PC-9 (cell line): ENCODE measurements at regions not wholly inside any gene's neighbourhood (a gene's known extent, or its start where the extent isn't known, plus 50 kb on each side); places are given as distances from the start of the nearest gene placed in this dataset.
"Not testable (repeated sequence)": the region's sequence is repeated elsewhere in the genome, so short reads cannot be mapped to it uniquely, and the experiment has no call there.

Experiments used
- BruUV-seq: library from RNA; stranded (reverse); fragments of 400-500 nt; replicated peaks from 2 replicates; lab custom pipeline; 2021; lab: Mats Ljungman, UMichigan
- CTCF ChIA-PET: fragments of 300-600 bp; sonication (Branson Sonifier 250); formaldehyde crosslinking; loops from one replicate; lab custom pipeline; 2022; ENCODE audit warnings: antibody characterized with exemption; lab: Charles Lee
- POLR2A ChIA-PET: fragments of 300-600 bp; sonication (Branson Sonifier 250); formaldehyde crosslinking; loops from one replicate; lab custom pipeline; 2022; ENCODE audit warnings: antibody characterized with exemption; ENCODE audit not compliant: unreplicated experiment; lab: Charles Lee
- DNase-seq, 2 experiments: peaks; one replicate each; pipeline versions ENCODE4 v3.0.0 to v3.0.0-alpha.2; 2015 to 2022; ENCODE audit warnings: mixed read lengths in 1 of 2
- H2AFZ ChIP-seq: fragments of 200-600 bp; sonication (generic); 2 replicates; pipeline ENCODE4 v1.8.1; 2017; ENCODE audit warnings: antibody characterized with exemption
- H3F3A ChIP-seq: fragments of 200-600 bp; sonication (generic); 2 replicates; pipeline ENCODE4 v1.8.1; 2017; ENCODE audit warnings: antibody characterized with exemption, mild to moderate bottlenecking, low read depth; ENCODE audit not compliant: insufficient read depth
- H3K27ac ChIP-seq: fragments of 200-600 bp; sonication (generic); 2 replicates; pipeline ENCODE4 v1.6.1; 2016; ENCODE audit warnings: mixed run types
- H3K27me3 ChIP-seq: fragments of 200-600 bp; sonication (generic); 2 replicates; pipeline ENCODE4 v1.6.1; 2016; ENCODE audit warnings: low read depth, mixed run types; ENCODE audit not compliant: insufficient read depth
- H3K36me3 ChIP-seq: fragments of 200-600 bp; sonication (generic); 2 replicates; pipeline ENCODE4 v1.6.1; 2016; ENCODE audit warnings: low read depth, mixed run types
- H3K4me1 ChIP-seq: fragments of 200-600 bp; sonication (generic); replicated peaks from 2 replicates; pipeline ENCODE4 v1.6.1; 2016; ENCODE audit warnings: mixed run types; ENCODE audit not compliant: insufficient read depth
- H3K4me2 ChIP-seq: fragments of 200-600 bp; sonication (generic); 2 replicates; pipeline ENCODE4 v1.6.1; 2017; ENCODE audit warnings: mixed run types
- H3K4me3 ChIP-seq: fragments of 200-600 bp; sonication (generic); 2 replicates; pipeline ENCODE4 v1.6.1; 2016; ENCODE audit warnings: mixed run types
- H3K79me2 ChIP-seq: fragments of 200-600 bp; sonication (generic); 2 replicates; pipeline ENCODE4 v1.6.1; 2017; ENCODE audit warnings: low read depth, mixed run types
- H3K9me2 ChIP-seq: fragments of 200-600 bp; sonication (generic); 2 replicates; pipeline ENCODE4 v1.8.1; 2017; ENCODE audit warnings: mild to moderate bottlenecking; ENCODE audit not compliant: insufficient read depth
- H3K9me3 ChIP-seq: fragments of 200-600 bp; sonication (generic); 2 replicates; pipeline ENCODE4 v1.8.1; 2016; ENCODE audit warnings: low read depth; ENCODE audit not compliant: insufficient read depth
- H4K20me1 ChIP-seq: fragments of 200-600 bp; sonication (generic); 2 replicates; pipeline ENCODE4 v1.8.1; 2017; ENCODE audit not compliant: insufficient read depth
- EZH2 ChIP-seq: fragments of 200-600 bp; sonication (generic); IDR thresholded peaks from 2 replicates; pipeline ENCODE4 v1.8.0; 2017; ENCODE audit warnings: antibody characterized with exemption, low read depth
- intact Hi-C: fragments of 100-400 bp; cut with micrococcal nuclease; formaldehyde crosslinking; loops from one replicate; pipeline ENCODE4 v1.10.0; 2022; ENCODE audit not compliant: unreplicated experiment
- TF ChIP-seq, protein P1 (sequence below): fragments of 200-600 bp; sonication (generic); conservative IDR thresholded peaks from 2 replicates; pipeline ENCODE4 v1.6.1; 2017; ENCODE audit warnings: mixed run types, antibody characterized with exemption, mild to moderate bottlenecking, moderate library complexity

DNA sequence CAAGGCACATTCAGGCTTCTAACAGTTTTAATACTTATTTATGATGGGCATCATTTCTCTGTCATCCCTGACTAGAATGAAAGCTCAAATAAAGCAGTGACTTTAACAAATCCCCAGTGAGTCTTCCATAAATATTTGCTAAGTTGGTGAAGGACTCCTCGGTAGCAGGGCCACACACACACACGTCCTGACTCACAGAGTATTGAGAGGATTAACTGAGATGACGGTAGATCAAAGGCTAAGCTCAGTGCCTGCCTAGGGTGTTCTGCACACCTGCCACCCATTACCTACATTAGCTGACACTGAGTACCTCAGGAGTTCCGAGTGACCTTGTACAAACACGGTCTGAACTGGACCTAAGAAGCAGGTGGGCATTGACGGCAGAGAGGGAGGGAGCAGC is 197.3 kb upstream of the SFSWAP start:
- H2AFZ ChIP-seq, result no peak overlapping the region
- no TSS peak for BruUV-seq
- TF ChIP-seq, protein P1, sequence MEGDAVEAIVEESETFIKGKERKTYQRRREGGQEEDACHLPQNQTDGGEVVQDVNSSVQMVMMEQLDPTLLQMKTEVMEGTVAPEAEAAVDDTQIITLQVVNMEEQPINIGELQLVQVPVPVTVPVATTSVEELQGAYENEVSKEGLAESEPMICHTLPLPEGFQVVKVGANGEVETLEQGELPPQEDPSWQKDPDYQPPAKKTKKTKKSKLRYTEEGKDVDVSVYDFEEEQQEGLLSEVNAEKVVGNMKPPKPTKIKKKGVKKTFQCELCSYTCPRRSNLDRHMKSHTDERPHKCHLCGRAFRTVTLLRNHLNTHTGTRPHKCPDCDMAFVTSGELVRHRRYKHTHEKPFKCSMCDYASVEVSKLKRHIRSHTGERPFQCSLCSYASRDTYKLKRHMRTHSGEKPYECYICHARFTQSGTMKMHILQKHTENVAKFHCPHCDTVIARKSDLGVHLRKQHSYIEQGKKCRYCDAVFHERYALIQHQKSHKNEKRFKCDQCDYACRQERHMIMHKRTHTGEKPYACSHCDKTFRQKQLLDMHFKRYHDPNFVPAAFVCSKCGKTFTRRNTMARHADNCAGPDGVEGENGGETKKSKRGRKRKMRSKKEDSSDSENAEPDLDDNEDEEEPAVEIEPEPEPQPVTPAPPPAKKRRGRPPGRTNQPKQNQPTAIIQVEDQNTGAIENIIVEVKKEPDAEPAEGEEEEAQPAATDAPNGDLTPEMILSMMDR, result no peak
- TF ChIP-seq EZH2, result no peak
- DNase-seq, result peak in 1 of 2 experiments; percentile 16
- H3K4me3 ChIP-seq, result no peak overlapping the region
- no peak overlapping the region for H3K27ac ChIP-seq
- POLR2A ChIA-PET, result no interaction called here
- no peaks in the 10 kb centered on the region for H3K79me2 ChIP-seq
- no peaks in the 10 kb centered on the region for H3K4me1 ChIP-seq
- CTCF ChIA-PET, result no interaction called here
- no peak overlapping the region for H3K4me2 ChIP-seq
- H3K27me3 ChIP-seq, result peaks cover 82% of the 10 kb centered on the region
- intact Hi-C loops, result no loop called here
- H3K36me3 ChIP-seq, result no peaks in the 10 kb centered on the region
- H3F3A ChIP-seq, result no peaks in the 10 kb centered on the region
- no peaks in the 10 kb centered on the region for H4K20me1 ChIP-seq
- no peaks in the 10 kb centered on the region for H3K9me3 ChIP-seq
- H3K9me2 ChIP-seq, result no peaks in the 10 kb centered on the region

DNA sequence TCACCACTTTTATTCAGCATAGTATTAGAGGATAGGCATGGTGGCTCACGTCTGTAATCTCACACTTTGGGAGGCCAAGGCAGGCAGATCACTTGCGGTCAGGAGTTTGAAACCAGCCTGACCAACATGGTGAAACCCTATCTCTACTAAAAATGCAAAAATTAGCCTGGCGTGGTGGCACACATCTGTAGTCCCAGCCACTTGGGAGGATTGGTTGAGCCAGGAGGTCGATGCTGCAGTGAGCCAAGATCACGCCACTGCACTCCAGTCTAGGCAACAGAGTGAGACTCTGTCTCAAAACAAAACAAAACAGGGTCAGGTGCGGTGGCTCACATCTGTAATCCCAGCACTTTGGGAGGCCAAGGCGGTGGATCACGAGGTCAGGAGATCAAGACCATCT is 190.3 kb upstream of the SFSWAP start:
- BruUV-seq, H3K4me3 ChIP-seq, H3K36me3 ChIP-seq, H4K20me1 ChIP-seq, intact Hi-C loops, CTCF ChIA-PET, H3K27ac ChIP-seq, POLR2A ChIA-PET, H3F3A ChIP-seq, H3K4me1 ChIP-seq, H3K4me2 ChIP-seq, H3K79me2 ChIP-seq, H3K9me2 ChIP-seq, H2AFZ ChIP-seq, H3K9me3 ChIP-seq: not testable (repeated sequence)
- peaks cover 75% of the 10 kb centered on the region for H3K27me3 ChIP-seq
- peak in 1 of 2 experiments; percentile 10 for DNase-seq

DNA sequence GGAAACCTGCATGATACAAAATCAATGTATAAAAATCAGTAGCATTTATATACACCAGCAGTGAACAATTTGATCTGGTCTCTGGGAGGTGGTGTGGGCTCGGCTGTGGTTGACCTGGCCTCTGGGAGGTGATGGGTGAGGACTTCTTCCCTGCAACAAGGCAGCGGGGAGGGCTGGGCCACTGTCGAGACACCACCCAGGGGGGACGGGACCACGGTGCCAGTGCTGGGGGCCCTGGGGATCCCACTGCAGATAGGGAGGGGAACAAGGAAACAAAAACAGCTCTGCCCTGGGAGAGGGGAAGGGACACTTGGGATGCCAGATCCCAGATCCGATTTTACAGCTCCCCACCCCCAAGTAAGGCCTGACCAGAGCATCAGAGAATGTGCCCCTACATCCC is 189.6 kb upstream of the SFSWAP start:
- Histone ChIP-seq H3K4me2 (no peak overlapping the region), H3K4me3 (no peak overlapping the region), H2AFZ (no peak overlapping the region), H4K20me1 (no peaks in the 10 kb centered on the region), H3K9me3 (no peaks in the 10 kb centered on the region), H3K27me3 (peaks cover 75% of the 10 kb centered on the region), H3K27ac (no peak overlapping the region), H3K4me1 (no peaks in the 10 kb centered on the region), H3K36me3 (no peaks in the 10 kb centered on the region), H3F3A (no peaks in the 10 kb centered on the region), H3K79me2 (no peaks in the 10 kb centered on the region), H3K9me2 (no peaks in the 10 kb centered on the region)
- CTCF ChIA-PET, result no interaction called here
- POLR2A ChIA-PET, result no interaction called here
- DNase-seq, result no peak
- TF ChIP-seq, protein P1, result no peak
- TF ChIP-seq EZH2, result no peak
- no TSS peak for BruUV-seq
- intact Hi-C loops, result no loop called here

DNA sequence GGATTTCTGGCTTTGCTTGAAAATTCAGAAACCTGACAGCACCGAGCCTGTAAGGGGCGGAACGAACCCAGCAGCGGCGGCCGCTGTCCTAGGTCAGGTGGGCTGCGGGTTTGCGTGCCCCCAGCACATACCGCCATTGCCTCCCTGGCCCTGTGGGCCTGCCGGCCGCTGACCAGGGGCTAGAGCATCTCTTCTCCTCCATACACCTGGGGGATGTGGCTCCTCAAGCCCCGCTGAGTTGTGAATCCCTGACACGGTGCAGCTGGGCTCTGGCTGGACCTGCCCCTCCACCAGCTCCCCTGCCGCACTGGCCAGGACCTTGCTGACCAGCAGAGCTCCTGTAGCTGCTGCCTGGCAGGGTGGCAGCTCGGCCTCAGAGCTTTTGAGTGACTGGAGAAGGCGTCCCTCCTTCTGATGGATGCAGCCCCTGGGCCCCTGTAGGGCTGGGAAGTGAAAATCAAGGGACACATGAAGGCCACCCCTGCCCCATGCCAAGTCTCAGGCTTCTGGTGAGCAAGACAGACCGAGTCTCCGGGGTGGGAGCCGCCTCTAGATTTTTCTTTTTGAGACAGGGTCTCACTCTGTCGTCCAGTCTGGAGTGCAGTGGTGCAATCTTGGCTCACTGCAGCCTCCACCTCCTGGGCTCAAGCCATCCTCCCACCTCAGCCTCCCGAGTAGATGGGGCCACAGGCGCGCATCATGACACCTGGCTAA is 184.9 kb upstream of the SFSWAP start:
- POLR2A ChIA-PET, result no interaction called here
- Histone ChIP-seq H3K4me2 (no peak overlapping the region), H3F3A (no peaks in the 10 kb centered on the region), H4K20me1 (no peaks in the 10 kb centered on the region), H2AFZ (no peak overlapping the region), H3K79me2 (no peaks in the 10 kb centered on the region), H3K4me1 (no peaks in the 10 kb centered on the region), H3K4me3 (no peak overlapping the region), H3K27me3 (peaks cover 97% of the 10 kb centered on the region), H3K9me3 (no peaks in the 10 kb centered on the region), H3K36me3 (no peaks in the 10 kb centered on the region), H3K9me2 (no peaks in the 10 kb centered on the region), H3K27ac (no peak overlapping the region)
- peak in 1 of 2 experiments; percentile 21 for DNase-seq
- BruUV-seq, result no TSS peak
- intact Hi-C loops, result no loop called here
- TF ChIP-seq EZH2, result no peak
- TF ChIP-seq, protein P1, result no peak
- CTCF ChIA-PET, result no interaction called here
